Kidney (tissue), 13 donors: ENCODE measurements at regions not wholly inside any gene's neighbourhood (a gene's known extent, or its start where the extent isn't known, plus 50 kb on each side); places are given as distances from the start of the nearest gene placed in this dataset.
"Not testable (repeated sequence)": the region's sequence is repeated elsewhere in the genome, so short reads cannot be mapped to it uniquely, and the experiment has no call there.

Experiments
- DNase-seq, 5 donors: peaks; one replicate each; pipeline ENCODE4 v3.0.0-alpha.2; 2013 to 2020
- FAIRE-seq: peaks from 2 replicates; lab custom pipeline; 2012; peaks lifted over from hg19 to GRCh38; lab: Jason Lieb, UNC
- H3K27ac ChIP-seq, 2 donors: one replicate each; pipeline ENCODE4 v1.7.0; 2013; ENCODE audit warnings: low read depth in 2 of 2, low read length in 2 of 2, inconsistent platforms in 1 of 2
- H3K27me3 ChIP-seq: one replicate; pipeline ENCODE4 v1.7.1; 2013; ENCODE audit warnings: low read length, inconsistent platforms; ENCODE audit not compliant: control insufficient read depth, insufficient read depth
- H3K36me3 ChIP-seq, 3 donors: one replicate each; pipeline versions ENCODE4 v1.7.0 to v1.7.1; 2013; ENCODE audit warnings: low read length in 3 of 3, control low read depth in 1 of 3, inconsistent platforms in 1 of 3; ENCODE audit not compliant: insufficient read depth in 3 of 3, control insufficient read depth in 2 of 3
- H3K4me1 ChIP-seq, 3 donors: one replicate each; pipeline versions ENCODE4 v1.7.0 to v1.7.1; 2013; ENCODE audit warnings: low read length in 3 of 3, inconsistent platforms in 1 of 3, low read depth in 1 of 3; ENCODE audit not compliant: control insufficient read depth in 2 of 3, insufficient read depth in 2 of 3
- H3K4me3 ChIP-seq, 3 donors: one replicate each; pipeline versions ENCODE4 v1.7.0 to v1.8.1; 2013; ENCODE audit warnings: low read length in 3 of 3, control low read depth in 1 of 3, inconsistent platforms in 1 of 3
- H3K9ac ChIP-seq, 3 donors: one replicate each; pipeline versions ENCODE4 v1.7.0 to v1.7.1; 2013; ENCODE audit warnings: low read length in 3 of 3, control low read depth in 1 of 3, inconsistent platforms in 1 of 3
- H3K9me3 ChIP-seq, 3 donors: one replicate each; pipeline versions ENCODE4 v1.7.0 to v1.7.1; 2013; ENCODE audit warnings: low read length in 3 of 3, control low read depth in 1 of 3, inconsistent platforms in 1 of 3; ENCODE audit not compliant: control insufficient read depth in 2 of 3, insufficient read depth in 1 of 3
- CTCF ChIP-seq: IDR thresholded peaks from 3 replicates; pipeline ENCODE4 v1.5.1; 2012; ENCODE audit warnings: mild to moderate bottlenecking, moderate library complexity, borderline replicate concordance; ENCODE audit not compliant: insufficient read depth; ENCODE audit errors: extremely low read depth
- intact Hi-C: fragments of 100-400 bp; cut with DNase I; formaldehyde crosslinking; loops from one replicate; pipeline ENCODE4 v1.11.1; 2022
- donor health status: control.
- donor health status: control.
- donor health status: control.
- donor health status: control.
- donor health status: control.
- donor health status: DM: yes; HTN: yes; CAD: no.
- donor health status: Normal renal cell carcinoma (clear cell type).

GRCh38 chrX:28408017-28408723, 179.1 kb upstream of the IL1RAPL1 start:
- no peak overlapping the region for H3K9ac ChIP-seq
- no peaks in the 10 kb centered on the region for H3K36me3 ChIP-seq
- no peaks in the 10 kb centered on the region for H3K27me3 ChIP-seq
- H3K4me3 ChIP-seq: no peak overlapping the region
- no peaks in the 10 kb centered on the region for H3K4me1 ChIP-seq
- H3K27ac ChIP-seq: no peak overlapping the region
- intact Hi-C loops: no loop called here
- TF ChIP-seq CTCF: no peak
- H3K9me3 ChIP-seq: no peaks in the 10 kb centered on the region
- FAIRE-seq (no peak), DNase-seq (no peak)

- H3K27ac ChIP-seq: no peak overlapping the region
- H3K9ac ChIP-seq: no peak overlapping the region
- no peaks in the 10 kb centered on the region for H3K36me3 ChIP-seq
- DNase-seq (no peak), FAIRE-seq (no peak)
- no peaks in the 10 kb centered on the region for H3K9me3 ChIP-seq
- H3K27me3 ChIP-seq: no peaks in the 10 kb centered on the region
- intact Hi-C loops: no loop called here
- no peak overlapping the region for H3K4me3 ChIP-seq
- no peak for TF ChIP-seq CTCF
- no peaks in the 10 kb centered on the region for H3K4me1 ChIP-seq
These were observed 188.9 kb upstream of the IL1RAPL1 start for GRCh38 chrX:28398342-28398741.

GRCh38 chrX:28391528-28391927, 195.7 kb upstream of the IL1RAPL1 start:
- Histone ChIP-seq H3K9me3 (no peaks in the 10 kb centered on the region), H3K4me3 (no peak overlapping the region), H3K9ac (no peak overlapping the region), H3K36me3 (no peaks in the 10 kb centered on the region), H3K27me3 (no peaks in the 10 kb centered on the region), H3K4me1 (no peaks in the 10 kb centered on the region), H3K27ac (no peak overlapping the region)
- FAIRE-seq (no peak), DNase-seq (no peak)
- intact Hi-C loops: no loop called here
- TF ChIP-seq CTCF: no peak

- H3K27ac ChIP-seq: no peak overlapping the region
- intact Hi-C loops: no loop called here
These were observed 208.1 kb upstream of the IL1RAPL1 start for GRCh38 chrX:28379103-28379502.

GRCh38 chrX:28367649-28368048, 219.6 kb upstream of the IL1RAPL1 start:
- H3K9me3 ChIP-seq, FAIRE-seq, H3K27me3 ChIP-seq, H3K4me1 ChIP-seq, H3K27ac ChIP-seq, H3K36me3 ChIP-seq, intact Hi-C loops, H3K9ac ChIP-seq, H3K4me3 ChIP-seq, DNase-seq: not testable (repeated sequence)

More at GRCh38 chrX:28379103-28379502, 208.1 kb upstream of the IL1RAPL1 start:
- DNase-seq: no peak
- Histone ChIP-seq H3K9ac (no peak overlapping the region), H3K9me3 (no peaks in the 10 kb centered on the region), H3K36me3 (no peaks in the 10 kb centered on the region), H3K27me3 (no peaks in the 10 kb centered on the region), H3K4me1 (no peaks in the 10 kb centered on the region), H3K4me3 (no peak overlapping the region)
- no peak for TF ChIP-seq CTCF
- no peak for FAIRE-seq
